ENCODE measurements at regions not wholly inside any gene's neighbourhood (a gene's known extent, or its start where the extent isn't known, plus 50 kb on each side); places are given as distances from the start of the nearest gene placed in this dataset.

GRCh38 chr11:20251496-20251895, 91.2 kb upstream of the DBX1 start:
- DNase-seq (ENCODE audit: low spot score in 2 of 2): no peak
- FAIRE-seq: no peak

GRCh38 chr11:20250644-20251247, 90.5 kb upstream of the DBX1 start:
- FAIRE-seq (no peak), DNase-seq (ENCODE audit: low spot score in 2 of 2) (no peak)

- no peak for FAIRE-seq
- DNase-seq (ENCODE audit: low spot score in 2 of 2): no peak
Measured at GRCh38 chr11:20249796-20250195, 89.5 kb upstream of the DBX1 start.

GRCh38 chr11:20249378-20249777, 89.1 kb upstream of the DBX1 start:
- DNase-seq (ENCODE audit: low spot score in 2 of 2): no peak

GRCh38 chr11:20248871-20249270, 88.6 kb upstream of the DBX1 start:
- DNase-seq (ENCODE audit: low spot score in 2 of 2): no peak
- FAIRE-seq: no peak

More at GRCh38 chr11:20249378-20249777, 89.1 kb upstream of the DBX1 start:
- no peak for FAIRE-seq

GRCh38 chr11:20248121-20248772, 88.0 kb upstream of the DBX1 start:
- DNase-seq (ENCODE audit: low spot score in 2 of 2) (no peak), FAIRE-seq (no peak)

- DNase-seq (ENCODE audit: low spot score in 2 of 2) (no peak), FAIRE-seq (no peak)
Measured at GRCh38 chr11:20247591-20248007, 87.3 kb upstream of the DBX1 start.

- DNase-seq (ENCODE audit: low spot score in 2 of 2) (no peak), FAIRE-seq (no peak)
Measured at GRCh38 chr11:20243974-20244373, 83.7 kb upstream of the DBX1 start.

- FAIRE-seq (no peak), DNase-seq (ENCODE audit: low spot score in 2 of 2) (peak in 1 of 2 donors; percentile 2)
Measured at GRCh38 chr11:20238712-20239111, 78.4 kb upstream of the DBX1 start.

GRCh38 chr11:20235164-20235563, 74.9 kb upstream of the DBX1 start:
- FAIRE-seq: no peak
- DNase-seq (ENCODE audit: low spot score in 2 of 2): no peak

- DNase-seq (ENCODE audit: low spot score in 2 of 2) (no peak), FAIRE-seq (no peak)
Measured at GRCh38 chr11:20227631-20228030, 67.4 kb upstream of the DBX1 start.

- FAIRE-seq (no peak), DNase-seq (ENCODE audit: low spot score in 2 of 2) (no peak)
Measured at GRCh38 chr11:20226933-20227332, 66.7 kb upstream of the DBX1 start.

GRCh38 chr11:20221566-20221965, 61.3 kb upstream of the DBX1 start:
- FAIRE-seq (no peak), DNase-seq (ENCODE audit: low spot score in 2 of 2) (no peak)

GRCh38 chr11:20213790-20214189, 53.5 kb upstream of the DBX1 start:
- DNase-seq (ENCODE audit: low spot score in 2 of 2) (no peak), FAIRE-seq (no peak)

- DNase-seq (ENCODE audit: low spot score in 2 of 2): no peak
- FAIRE-seq: no peak
Measured at GRCh38 chr11:20211691-20212090, 51.4 kb upstream of the DBX1 start.

Data from frontal cortex (tissue), 3 donors.